ENCODE measurements at regions not wholly inside any gene's neighbourhood (a gene's known extent, or its start where the extent isn't known, plus 50 kb on each side); places are given as distances from the start of the nearest gene placed in this dataset.

DNA sequence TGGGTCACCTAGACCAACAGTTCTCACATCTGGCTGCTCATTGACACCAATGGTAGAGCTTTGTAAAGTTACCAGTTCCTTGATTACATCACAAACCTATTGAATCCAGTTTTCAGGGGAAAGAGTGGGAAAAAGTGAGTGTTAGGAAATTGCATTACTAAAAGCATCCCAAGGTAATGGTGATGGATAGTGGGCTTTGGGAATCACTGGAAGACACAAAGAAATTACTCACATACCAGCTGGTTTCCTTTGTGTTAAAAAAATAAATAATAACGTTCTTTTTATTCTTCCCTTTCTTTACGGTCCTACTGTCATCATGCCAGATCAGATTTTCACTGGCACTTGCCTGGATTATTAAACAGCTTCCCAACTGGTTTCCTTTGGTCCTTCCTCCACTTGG, 370.7 kb downstream of the RFPL4B start:
- TF ChIP-seq, protein P1, sequence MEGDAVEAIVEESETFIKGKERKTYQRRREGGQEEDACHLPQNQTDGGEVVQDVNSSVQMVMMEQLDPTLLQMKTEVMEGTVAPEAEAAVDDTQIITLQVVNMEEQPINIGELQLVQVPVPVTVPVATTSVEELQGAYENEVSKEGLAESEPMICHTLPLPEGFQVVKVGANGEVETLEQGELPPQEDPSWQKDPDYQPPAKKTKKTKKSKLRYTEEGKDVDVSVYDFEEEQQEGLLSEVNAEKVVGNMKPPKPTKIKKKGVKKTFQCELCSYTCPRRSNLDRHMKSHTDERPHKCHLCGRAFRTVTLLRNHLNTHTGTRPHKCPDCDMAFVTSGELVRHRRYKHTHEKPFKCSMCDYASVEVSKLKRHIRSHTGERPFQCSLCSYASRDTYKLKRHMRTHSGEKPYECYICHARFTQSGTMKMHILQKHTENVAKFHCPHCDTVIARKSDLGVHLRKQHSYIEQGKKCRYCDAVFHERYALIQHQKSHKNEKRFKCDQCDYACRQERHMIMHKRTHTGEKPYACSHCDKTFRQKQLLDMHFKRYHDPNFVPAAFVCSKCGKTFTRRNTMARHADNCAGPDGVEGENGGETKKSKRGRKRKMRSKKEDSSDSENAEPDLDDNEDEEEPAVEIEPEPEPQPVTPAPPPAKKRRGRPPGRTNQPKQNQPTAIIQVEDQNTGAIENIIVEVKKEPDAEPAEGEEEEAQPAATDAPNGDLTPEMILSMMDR (IDR thresholded peaks at IDR 0.05; ENCODE audit: extremely low read depth in 1 of 2, insufficient read depth in 1 of 2, low read depth in 1 of 2, low read length in 2 of 2) = no peak
- no peak for TF ChIP-seq POLR2A (IDR thresholded peaks at IDR 0.05; ENCODE audit: low read depth, low read length)
- no peak for TF ChIP-seq POLR2AphosphoS5 (IDR thresholded peaks at IDR 0.05; ENCODE audit: insufficient read depth, low read depth, low read length)
- TF ChIP-seq FOS (IDR thresholded peaks at IDR 0.05; ENCODE audit: borderline replicate concordance, insufficient read depth, low read length) = no peak
- TF ChIP-seq MAX (IDR thresholded peaks at IDR 0.05; ENCODE audit: insufficient read depth, insufficient read length) = no peak
- TF ChIP-seq MYC (IDR thresholded peaks at IDR 0.05; ENCODE audit: low read depth, low read length) = no peak
- no peak for TF ChIP-seq EZH2 (IDR thresholded peaks at IDR 0.05; ENCODE audit: borderline replicate concordance, low read depth, low read length, severe bottlenecking)
- TF ChIP-seq JUN (IDR thresholded peaks at IDR 0.05; ENCODE audit: borderline replicate concordance, insufficient read depth, insufficient read length, low read depth) = no peak

Data from endothelial cell of umbilical vein (primary cell).